Activated T-helper 1 cell treated with anti-CD3 and anti-CD28 coated beads, Interleukin-12 subunit alpha, Interleukin-12 subunit beta, Interleukin-2, Interleukin-4 antibody, amounts not matched to agents 30 ng/mL and 10 ng/mL and 1 ng/mL, durations not matched to agents 14 hours and 24 hours and 36 hours (primary cell): ENCODE measurements at regions not wholly inside any gene's neighbourhood (a gene's known extent, or its start where the extent isn't known, plus 50 kb on each side); places are given as distances from the start of the nearest gene placed in this dataset.
"Not testable (repeated sequence)": the region's sequence is repeated elsewhere in the genome, so short reads cannot be mapped to it uniquely, and the experiment has no call there.

ENCODE experiments used
- DNase-seq: peaks from one replicate; pipeline ENCODE4 v3.0.0; 2021; ENCODE audit warnings: low spot score
- H3K27ac Mint-ChIP-seq: one replicate; pipeline ENCODE4 v1.8.0; 2021; ENCODE audit warnings: mild to moderate bottlenecking, mixed read lengths
- H3K27me3 Mint-ChIP-seq: one replicate; pipeline ENCODE4 v1.8.0; 2022; ENCODE audit warnings: mild to moderate bottlenecking, moderate library complexity, mixed read lengths; ENCODE audit not compliant: insufficient read depth
- H3K36me3 Mint-ChIP-seq: one replicate; pipeline ENCODE4 v1.8.0; 2021; ENCODE audit warnings: low read depth, mixed read lengths
- H3K4me1 Mint-ChIP-seq: one replicate; pipeline ENCODE4 v1.8.0; 2021; ENCODE audit warnings: low read depth, mixed read lengths
- H3K4me3 Mint-ChIP-seq: one replicate; pipeline ENCODE4 v1.8.0; 2021; ENCODE audit warnings: mild to moderate bottlenecking, moderate library complexity, mixed read lengths
- H3K9me3 Mint-ChIP-seq: one replicate; pipeline ENCODE4 v1.8.0; 2021; ENCODE audit warnings: mixed read lengths
- intact Hi-C: fragments of 100-400 bp; cut with micrococcal nuclease; formaldehyde crosslinking; loops from one replicate; pipeline ENCODE4 v1.15.1; 2024

DNA sequence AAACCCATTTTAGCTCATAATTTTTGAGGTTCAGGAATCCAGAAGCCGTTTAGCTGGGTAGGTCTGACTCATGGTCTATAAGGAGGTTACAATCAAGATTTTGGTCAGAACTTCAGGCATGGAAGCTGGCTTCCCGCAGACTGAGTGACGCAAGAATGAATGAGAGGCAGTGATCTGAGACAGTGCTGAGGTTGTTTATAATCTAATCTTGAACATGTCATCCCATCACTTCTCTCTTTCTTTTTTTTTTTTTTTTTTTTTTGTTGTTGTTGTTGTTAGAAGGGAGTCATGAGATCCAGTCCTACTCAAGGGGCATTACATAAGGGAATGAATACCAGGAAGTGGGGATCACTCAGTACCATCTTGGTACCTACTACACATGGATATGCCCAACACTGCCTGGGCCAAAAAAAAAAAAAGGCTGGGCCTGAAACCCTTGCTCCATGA, 217.4 kb downstream of the DLEU7 start:
- intact Hi-C loops = no loop called here
- H3K36me3 Mint-ChIP-seq = no peaks in the 10 kb centered on the region
- DNase-seq = no peak
- peaks cover 12% of the 10 kb centered on the region for H3K27me3 Mint-ChIP-seq
- H3K27ac Mint-ChIP-seq = no peak overlapping the region
- H3K4me3 Mint-ChIP-seq = no peak overlapping the region
- no peaks in the 10 kb centered on the region for H3K4me1 Mint-ChIP-seq
- H3K9me3 Mint-ChIP-seq = peaks cover 3% of the 10 kb centered on the region

DNA sequence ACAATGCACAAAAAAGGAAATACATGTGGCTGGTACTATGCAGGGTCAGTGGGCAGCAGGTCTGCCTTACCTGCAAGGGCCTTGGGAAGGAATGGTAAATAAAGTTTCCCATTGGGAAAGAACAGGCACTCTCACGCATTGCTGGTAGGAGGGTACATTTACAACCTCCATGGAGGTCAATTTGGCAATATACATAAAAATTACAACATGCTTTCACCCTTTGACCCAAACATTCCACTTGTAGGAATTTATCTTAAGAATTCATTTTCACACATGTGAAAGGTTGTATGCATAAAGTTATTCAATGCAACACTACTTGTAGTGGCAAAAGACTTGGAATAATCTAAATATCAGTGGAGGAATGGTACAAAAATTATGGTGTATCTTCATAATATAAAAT, 216.4 kb downstream of the DLEU7 start:
- no peak for DNase-seq
- H3K4me3 Mint-ChIP-seq = no peak overlapping the region
- H3K36me3 Mint-ChIP-seq = no peaks in the 10 kb centered on the region
- intact Hi-C loops = no loop called here
- no peak overlapping the region for H3K27ac Mint-ChIP-seq
- no peaks in the 10 kb centered on the region for H3K4me1 Mint-ChIP-seq
- H3K9me3 Mint-ChIP-seq = peaks cover 3% of the 10 kb centered on the region
- peaks cover 14% of the 10 kb centered on the region for H3K27me3 Mint-ChIP-seq

DNA sequence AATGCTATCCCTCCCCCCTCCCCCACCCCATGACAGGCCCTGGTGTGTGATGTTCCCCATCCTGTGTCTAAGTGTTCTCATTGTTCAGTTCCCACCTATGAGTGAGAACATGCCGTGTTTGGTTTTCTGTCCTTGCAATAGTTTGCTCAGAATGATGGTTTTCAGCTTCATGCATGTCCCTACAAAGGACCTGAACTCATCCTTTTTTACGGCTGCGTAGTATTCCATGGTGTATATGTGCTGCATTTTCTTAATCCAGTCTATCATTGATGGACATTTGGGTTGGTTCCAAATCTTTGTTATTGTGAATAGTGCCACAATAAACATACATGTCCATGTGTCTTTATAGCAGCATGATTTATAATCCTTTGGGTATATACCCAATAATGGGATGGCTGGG, 215.0 kb downstream of the DLEU7 start:
- H3K27ac Mint-ChIP-seq, H3K4me1 Mint-ChIP-seq, DNase-seq, intact Hi-C loops, H3K36me3 Mint-ChIP-seq, H3K9me3 Mint-ChIP-seq, H3K4me3 Mint-ChIP-seq: not testable (repeated sequence)
- H3K27me3 Mint-ChIP-seq = peaks cover 12% of the 10 kb centered on the region

DNA sequence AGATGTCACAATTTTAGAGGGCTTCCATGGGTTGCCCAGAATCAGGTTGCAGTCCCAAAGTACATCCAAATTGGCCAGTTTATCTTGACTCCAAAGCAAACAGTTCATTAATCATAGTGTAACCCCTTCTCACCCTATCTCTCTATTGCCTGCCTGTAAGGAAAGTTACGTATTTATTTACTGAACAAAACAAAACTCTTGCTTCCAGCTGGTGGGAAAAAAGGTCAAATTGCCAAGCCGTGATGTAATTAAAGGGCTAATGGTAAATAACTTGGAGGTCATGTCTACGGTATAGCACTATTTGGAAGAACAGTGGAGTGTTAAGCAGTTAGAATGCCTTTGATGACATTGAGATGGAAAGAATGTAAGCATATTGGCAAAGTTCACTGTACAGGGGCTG, 214.0 kb downstream of the DLEU7 start:
- Mint-ChIP-seq H3K36me3 (no peaks in the 10 kb centered on the region), H3K27ac (no peak overlapping the region), H3K4me1 (no peaks in the 10 kb centered on the region), H3K27me3 (peaks cover 7% of the 10 kb centered on the region), H3K9me3 (peaks cover 3% of the 10 kb centered on the region), H3K4me3 (no peak overlapping the region)
- intact Hi-C loops = no loop called here
- DNase-seq = no peak

- peaks cover 4% of the 10 kb centered on the region for H3K27me3 Mint-ChIP-seq
- no peaks in the 10 kb centered on the region for H3K36me3 Mint-ChIP-seq
- H3K27ac Mint-ChIP-seq = no peak overlapping the region
- intact Hi-C loops = no loop called here
- H3K4me1 Mint-ChIP-seq = no peaks in the 10 kb centered on the region
- DNase-seq = no peak
- H3K9me3 Mint-ChIP-seq = peaks cover 3% of the 10 kb centered on the region
- H3K4me3 Mint-ChIP-seq = no peak overlapping the region
Measured at GRCh38 chr13:50629966-50630365, 213.5 kb downstream of the DLEU7 start.

DNA sequence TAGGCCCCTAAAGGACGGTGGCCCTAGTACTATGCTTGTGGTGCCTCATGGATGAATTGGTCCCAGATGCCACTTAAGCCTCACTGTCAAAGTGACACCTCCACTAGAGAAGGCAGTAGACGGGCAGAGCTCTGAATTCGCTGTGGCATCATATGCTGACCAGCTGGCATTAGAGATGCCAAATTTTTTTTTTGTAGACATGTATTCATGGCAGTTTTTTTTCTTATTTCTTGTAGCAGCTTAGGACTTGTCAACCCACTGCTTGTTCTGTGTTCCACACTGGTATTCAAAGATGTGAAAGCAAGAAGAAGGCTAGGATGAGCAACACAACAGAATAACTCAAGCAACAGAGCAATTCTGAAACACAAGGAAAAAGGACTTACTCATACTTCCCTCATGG, 212.5 kb downstream of the DLEU7 start:
- Mint-ChIP-seq H3K36me3 (no peaks in the 10 kb centered on the region), H3K27me3 (peaks cover 3% of the 10 kb centered on the region), H3K4me3 (no peak overlapping the region), H3K27ac (no peak overlapping the region), H3K4me1 (no peaks in the 10 kb centered on the region), H3K9me3 (peaks cover 3% of the 10 kb centered on the region)
- intact Hi-C loops = no loop called here
- DNase-seq = no peak

GRCh38 chr13:50634339-50634738, 209.2 kb downstream of the DLEU7 start:
- no peaks in the 10 kb centered on the region for H3K36me3 Mint-ChIP-seq
- no peaks in the 10 kb centered on the region for H3K4me1 Mint-ChIP-seq
- intact Hi-C loops = no loop called here
- H3K27ac Mint-ChIP-seq = no peak overlapping the region
- no peak for DNase-seq
- H3K4me3 Mint-ChIP-seq = no peak overlapping the region
- no peaks in the 10 kb centered on the region for H3K9me3 Mint-ChIP-seq
- peaks cover 3% of the 10 kb centered on the region for H3K27me3 Mint-ChIP-seq

DNA sequence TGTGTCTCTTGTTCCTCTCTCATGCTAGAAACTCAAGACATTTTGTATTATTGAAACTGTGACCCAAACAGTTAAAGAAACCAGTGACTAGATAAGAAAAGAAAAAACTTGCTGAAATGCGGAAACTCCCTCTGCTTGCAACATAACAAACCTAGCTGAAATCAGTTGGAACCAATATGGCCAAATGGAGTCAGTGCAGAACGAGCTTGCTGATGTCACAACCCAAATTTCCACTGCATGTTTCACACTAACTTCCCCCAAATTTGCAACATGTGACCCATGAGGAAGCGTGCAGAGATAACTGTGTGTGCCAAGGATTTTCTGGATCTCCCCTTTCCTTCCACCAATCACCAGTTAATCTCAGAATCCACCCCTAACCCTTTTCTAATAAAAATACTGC, 208.0 kb downstream of the DLEU7 start:
- no peaks in the 10 kb centered on the region for H3K9me3 Mint-ChIP-seq
- peak overlapping the region; percentile 1 for H3K27ac Mint-ChIP-seq
- no peaks in the 10 kb centered on the region for H3K36me3 Mint-ChIP-seq
- DNase-seq = no peak
- H3K27me3 Mint-ChIP-seq = peaks cover 2% of the 10 kb centered on the region
- intact Hi-C loops = no loop called here
- H3K4me3 Mint-ChIP-seq = no peak overlapping the region
- H3K4me1 Mint-ChIP-seq = no peaks in the 10 kb centered on the region

- peak overlapping the region; percentile 1 for H3K27ac Mint-ChIP-seq
- no peaks in the 10 kb centered on the region for H3K9me3 Mint-ChIP-seq
- peaks cover 2% of the 10 kb centered on the region for H3K27me3 Mint-ChIP-seq
- no peak overlapping the region for H3K4me3 Mint-ChIP-seq
- no peak for DNase-seq
- no peaks in the 10 kb centered on the region for H3K4me1 Mint-ChIP-seq
- no peaks in the 10 kb centered on the region for H3K36me3 Mint-ChIP-seq
- intact Hi-C loops = no loop called here
Measured at GRCh38 chr13:50636007-50636704, 207.3 kb downstream of the DLEU7 start.

DNA sequence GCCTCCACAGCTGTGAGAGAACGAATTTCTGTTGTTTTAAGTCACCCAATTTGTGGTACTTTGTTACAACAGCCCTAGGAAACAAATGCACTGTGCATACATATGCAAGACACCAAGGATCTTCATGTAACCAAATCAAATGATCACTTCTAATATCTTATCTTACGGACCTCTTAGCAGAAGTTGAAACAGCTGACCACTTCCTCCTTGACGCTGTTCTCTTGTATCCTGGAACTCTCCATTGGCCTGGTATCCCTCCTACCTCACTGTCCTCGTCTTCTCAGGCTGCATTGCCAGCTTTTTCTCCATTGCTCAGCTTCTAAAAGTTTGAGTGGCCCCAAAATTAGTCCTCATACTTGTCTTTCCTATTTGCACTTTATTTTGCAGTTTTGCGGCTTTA, 200.4 kb downstream of the DLEU7 start:
- H3K4me1 Mint-ChIP-seq = no peaks in the 10 kb centered on the region
- peaks cover 8% of the 10 kb centered on the region for H3K27me3 Mint-ChIP-seq
- H3K9me3 Mint-ChIP-seq = no peaks in the 10 kb centered on the region
- intact Hi-C loops = no loop called here
- H3K27ac Mint-ChIP-seq = no peak overlapping the region
- H3K36me3 Mint-ChIP-seq = no peaks in the 10 kb centered on the region
- DNase-seq = no peak
- H3K4me3 Mint-ChIP-seq = no peak overlapping the region

DNA sequence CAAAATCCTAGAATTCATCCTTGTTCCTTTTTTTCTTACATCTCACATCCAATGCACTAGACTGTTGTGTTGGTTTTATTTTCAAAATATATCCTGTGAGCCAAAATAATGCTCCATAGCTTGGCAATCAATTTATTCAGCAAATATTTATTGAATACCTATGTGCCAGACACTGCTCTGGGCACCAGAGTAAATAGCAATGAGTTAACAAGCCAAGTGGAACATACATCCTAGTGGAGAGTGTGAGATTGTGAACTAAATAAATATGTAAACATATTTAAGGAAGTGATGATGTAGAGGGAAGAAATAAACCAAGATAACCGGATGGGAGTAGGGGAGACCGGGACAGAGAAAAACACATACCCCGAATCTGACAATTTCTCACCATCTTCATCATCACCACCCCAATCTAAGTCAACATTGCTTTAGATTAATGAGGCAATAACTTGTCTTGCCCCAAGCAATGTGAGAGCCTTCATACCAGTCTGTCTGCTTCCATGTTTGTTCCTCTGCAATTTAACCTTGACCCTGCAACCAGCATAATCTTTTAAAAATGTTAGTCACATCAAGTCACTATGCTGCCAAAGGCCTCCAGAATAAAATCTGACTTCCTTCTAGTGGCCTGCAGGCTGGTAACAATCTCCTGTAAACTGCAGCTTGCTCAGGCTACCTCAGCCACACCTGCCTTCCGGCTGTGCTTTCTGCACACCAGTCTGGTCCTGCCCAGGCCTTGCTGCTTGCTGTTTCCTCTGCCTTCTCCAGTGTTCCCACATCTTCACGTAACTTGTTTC, 199.2 kb downstream of the DLEU7 start:
- DNase-seq = no peak
- H3K27me3 Mint-ChIP-seq = peaks cover 8% of the 10 kb centered on the region
- intact Hi-C loops = no loop called here

DNA sequence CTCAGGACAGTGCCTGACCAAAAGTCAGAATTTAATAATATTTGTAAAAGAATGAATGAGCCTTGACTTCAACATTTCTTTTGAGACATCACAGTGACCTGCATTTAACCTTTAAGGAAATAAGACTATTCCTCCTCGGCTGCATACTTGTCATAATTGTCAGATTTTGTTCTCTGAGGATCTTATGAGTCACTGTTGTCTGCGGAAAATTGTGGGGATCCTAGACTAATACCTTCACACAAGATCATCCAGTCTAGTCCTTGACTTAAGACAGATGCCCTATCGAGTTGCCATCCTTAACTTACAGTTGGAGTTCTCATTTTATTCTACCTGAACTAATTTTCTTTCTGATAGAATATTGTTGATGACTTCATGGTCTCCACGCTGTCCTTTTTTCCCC, 198.4 kb downstream of the DLEU7 start:
- Mint-ChIP-seq H3K9me3 (no peaks in the 10 kb centered on the region), H3K36me3 (no peaks in the 10 kb centered on the region)

More for the DNA sequence above, 199.2 kb downstream of the DLEU7 start:
- Mint-ChIP-seq H3K27ac (no peak overlapping the region), H3K4me1 (no peaks in the 10 kb centered on the region), H3K36me3 (no peaks in the 10 kb centered on the region), H3K4me3 (no peak overlapping the region), H3K9me3 (no peaks in the 10 kb centered on the region)

GRCh38 chr13:50646070-50646469, 197.4 kb downstream of the DLEU7 start:
- no peak overlapping the region for H3K4me3 Mint-ChIP-seq
- DNase-seq = no peak
- H3K27ac Mint-ChIP-seq = no peak overlapping the region
- no peaks in the 10 kb centered on the region for H3K4me1 Mint-ChIP-seq
- peaks cover 12% of the 10 kb centered on the region for H3K27me3 Mint-ChIP-seq
- H3K36me3 Mint-ChIP-seq = no peaks in the 10 kb centered on the region
- H3K9me3 Mint-ChIP-seq = no peaks in the 10 kb centered on the region
- intact Hi-C loops = no loop called here

More for the DNA sequence above, 198.4 kb downstream of the DLEU7 start:
- H3K27ac Mint-ChIP-seq = no peak overlapping the region
- no peak overlapping the region for H3K4me3 Mint-ChIP-seq
- no peak for DNase-seq
- H3K27me3 Mint-ChIP-seq = peaks cover 11% of the 10 kb centered on the region
- intact Hi-C loops = no loop called here
- no peaks in the 10 kb centered on the region for H3K4me1 Mint-ChIP-seq
